Osteocyte (in vitro differentiated cells): ENCODE measurements at regions not wholly inside any gene's neighbourhood (a gene's known extent, or its start where the extent isn't known, plus 50 kb on each side); places are given as distances from the start of the nearest gene placed in this dataset.

Experiments used
- DNase-seq: peaks from one replicate; pipeline ENCODE4 v3.0.0; 2021; ENCODE audit warnings: mixed read lengths; ENCODE audit not compliant: unreplicated experiment; ENCODE audit errors: extremely low spot score
- H3K27ac Mint-ChIP-seq: one replicate; pipeline ENCODE4 v1.8.0; 2021; ENCODE audit warnings: mild to moderate bottlenecking, mixed read lengths; ENCODE audit not compliant: unreplicated experiment
- H3K27me3 Mint-ChIP-seq: one replicate; pipeline ENCODE4 v1.8.0; 2021; ENCODE audit warnings: mixed read lengths; ENCODE audit not compliant: unreplicated experiment
- H3K36me3 Mint-ChIP-seq: one replicate; pipeline ENCODE4 v1.8.0; 2021; ENCODE audit warnings: mixed read lengths; ENCODE audit not compliant: unreplicated experiment
- H3K4me1 Mint-ChIP-seq: one replicate; pipeline ENCODE4 v1.8.0; 2021; ENCODE audit warnings: mixed read lengths; ENCODE audit not compliant: unreplicated experiment
- H3K4me3 Mint-ChIP-seq: one replicate; pipeline ENCODE4 v1.8.0; 2021; ENCODE audit warnings: mild to moderate bottlenecking, moderate library complexity, mixed read lengths; ENCODE audit not compliant: unreplicated experiment
- H3K9me3 Mint-ChIP-seq: one replicate; pipeline ENCODE4 v1.8.0; 2021; ENCODE audit warnings: mixed read lengths; ENCODE audit not compliant: unreplicated experiment
- TF ChIP-seq, protein P1 (sequence below): fragments of 200-600 bp; sonication (generic); IDR thresholded peaks from 2 replicates; pipeline ENCODE4 v1.5.0; 2021; ENCODE audit warnings: antibody characterized with exemption, mild to moderate bottlenecking, moderate library complexity

DNA sequence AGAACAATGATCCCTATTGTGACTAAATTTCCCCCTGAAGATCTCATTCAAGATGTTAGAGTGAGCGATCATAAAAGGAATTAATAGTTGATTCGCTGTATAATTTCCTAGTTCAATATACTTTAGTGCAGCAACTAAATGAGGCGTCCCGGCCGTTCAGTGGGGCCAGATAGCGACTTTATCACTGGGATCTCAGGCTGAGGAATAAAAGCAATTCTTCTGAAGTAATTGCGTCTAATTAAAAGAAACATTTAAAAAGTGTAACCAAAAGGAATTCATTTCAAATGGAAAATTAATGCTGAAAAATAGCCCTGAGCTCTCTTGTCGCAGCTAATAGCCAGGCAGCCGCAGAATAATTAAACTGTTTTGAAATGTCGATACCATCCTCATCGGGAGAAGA lies 82.2 kb upstream of the TOP1 start:
- Mint-ChIP-seq H3K4me3 (no peak overlapping the region), H3K27ac (no peak overlapping the region), H3K27me3 (peaks cover 41% of the 10 kb centered on the region), H3K9me3 (no peaks in the 10 kb centered on the region), H3K4me1 (no peaks in the 10 kb centered on the region), H3K36me3 (no peaks in the 10 kb centered on the region)
- TF ChIP-seq, protein P1, sequence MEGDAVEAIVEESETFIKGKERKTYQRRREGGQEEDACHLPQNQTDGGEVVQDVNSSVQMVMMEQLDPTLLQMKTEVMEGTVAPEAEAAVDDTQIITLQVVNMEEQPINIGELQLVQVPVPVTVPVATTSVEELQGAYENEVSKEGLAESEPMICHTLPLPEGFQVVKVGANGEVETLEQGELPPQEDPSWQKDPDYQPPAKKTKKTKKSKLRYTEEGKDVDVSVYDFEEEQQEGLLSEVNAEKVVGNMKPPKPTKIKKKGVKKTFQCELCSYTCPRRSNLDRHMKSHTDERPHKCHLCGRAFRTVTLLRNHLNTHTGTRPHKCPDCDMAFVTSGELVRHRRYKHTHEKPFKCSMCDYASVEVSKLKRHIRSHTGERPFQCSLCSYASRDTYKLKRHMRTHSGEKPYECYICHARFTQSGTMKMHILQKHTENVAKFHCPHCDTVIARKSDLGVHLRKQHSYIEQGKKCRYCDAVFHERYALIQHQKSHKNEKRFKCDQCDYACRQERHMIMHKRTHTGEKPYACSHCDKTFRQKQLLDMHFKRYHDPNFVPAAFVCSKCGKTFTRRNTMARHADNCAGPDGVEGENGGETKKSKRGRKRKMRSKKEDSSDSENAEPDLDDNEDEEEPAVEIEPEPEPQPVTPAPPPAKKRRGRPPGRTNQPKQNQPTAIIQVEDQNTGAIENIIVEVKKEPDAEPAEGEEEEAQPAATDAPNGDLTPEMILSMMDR: no peak
- DNase-seq: no peak

DNA sequence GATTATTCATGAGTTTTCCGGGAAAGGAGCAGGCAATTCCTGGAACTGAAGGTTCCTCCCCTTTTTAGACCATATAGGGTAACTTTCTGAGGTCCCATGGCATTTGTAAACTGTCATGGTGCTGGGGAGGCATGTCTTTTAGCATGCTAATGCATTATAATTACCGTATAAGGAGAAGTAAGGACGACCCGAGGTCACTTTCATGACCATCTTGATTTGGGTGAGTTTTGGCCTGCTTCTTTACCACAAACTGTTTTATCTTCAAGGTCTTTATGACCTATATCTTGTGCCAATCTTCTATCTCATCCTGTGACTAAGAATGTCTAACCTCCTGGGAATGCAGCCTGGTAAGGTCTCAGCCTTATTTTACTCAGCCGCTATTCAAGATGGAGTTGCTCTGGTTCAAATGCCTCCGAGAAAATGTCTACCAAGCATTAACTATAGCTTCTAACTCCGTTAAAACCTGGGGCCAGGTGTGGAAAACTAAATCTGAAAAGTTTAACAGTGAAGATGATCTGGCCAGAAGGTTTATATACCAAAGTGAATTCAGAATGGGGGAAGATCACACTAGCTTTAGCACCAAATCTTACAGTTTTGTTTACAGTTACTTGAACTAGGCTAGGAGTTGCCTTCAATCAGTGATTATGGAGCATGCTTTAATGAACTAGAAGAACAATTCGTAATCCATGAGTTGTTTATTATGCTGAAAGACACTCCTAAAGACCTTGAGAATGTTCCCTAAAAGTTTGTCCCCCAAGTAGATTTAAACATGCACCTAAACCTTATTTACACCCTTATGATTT lies 80.0 kb upstream of the TOP1 start:
- no peak overlapping the region for H3K27ac Mint-ChIP-seq
- no peaks in the 10 kb centered on the region for H3K36me3 Mint-ChIP-seq
- TF ChIP-seq, protein P1: no peak
- peaks cover 53% of the 10 kb centered on the region for H3K27me3 Mint-ChIP-seq
- H3K9me3 Mint-ChIP-seq: no peaks in the 10 kb centered on the region
- H3K4me3 Mint-ChIP-seq: no peak overlapping the region
- no peak for DNase-seq
- no peaks in the 10 kb centered on the region for H3K4me1 Mint-ChIP-seq

DNA sequence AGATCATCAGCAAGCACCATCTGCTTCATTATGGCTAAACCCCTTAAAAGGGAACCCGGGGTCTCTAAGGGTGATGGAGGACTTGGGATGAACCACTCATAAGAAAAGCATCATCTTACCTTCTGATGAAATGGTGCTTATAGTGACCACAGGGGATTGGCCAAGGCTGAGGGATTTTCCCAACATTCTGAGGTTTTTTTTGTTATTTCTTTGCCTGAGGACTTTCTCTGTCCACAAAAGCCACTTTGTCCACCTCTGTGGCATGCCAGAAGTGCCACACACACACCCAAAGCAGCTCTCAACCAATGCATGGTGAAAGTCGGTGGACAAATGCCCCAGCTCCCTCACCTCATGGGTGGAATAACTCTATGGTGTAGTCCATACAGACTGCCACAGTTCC lies 79.3 kb upstream of the TOP1 start:
- H3K27ac Mint-ChIP-seq: no peak overlapping the region
- no peak overlapping the region for H3K4me3 Mint-ChIP-seq
- peaks cover 54% of the 10 kb centered on the region for H3K27me3 Mint-ChIP-seq
- H3K36me3 Mint-ChIP-seq: no peaks in the 10 kb centered on the region
- TF ChIP-seq, protein P1: no peak
- no peak for DNase-seq
- no peaks in the 10 kb centered on the region for H3K4me1 Mint-ChIP-seq
- H3K9me3 Mint-ChIP-seq: peaks cover 3% of the 10 kb centered on the region

DNA sequence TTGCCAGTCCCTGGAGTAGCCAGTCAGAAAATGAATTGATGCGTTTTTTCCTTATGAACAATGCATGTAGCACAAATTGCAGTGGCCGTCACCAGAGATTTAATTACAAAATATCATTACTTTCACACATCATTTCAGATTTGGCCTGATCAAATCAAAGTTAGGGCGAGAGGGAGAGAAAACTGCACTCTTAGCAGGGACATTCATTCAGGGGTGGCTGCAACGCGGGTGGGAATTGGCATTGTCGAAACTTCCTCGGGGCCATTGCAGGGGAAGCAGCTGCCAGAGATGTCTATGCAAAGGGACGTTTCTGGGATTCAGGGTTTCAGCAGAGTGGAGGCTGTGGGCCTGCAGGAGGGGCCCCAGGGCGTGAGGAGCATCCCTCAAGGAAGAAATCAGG lies 76.5 kb upstream of the TOP1 start:
- peak; percentile 23 for DNase-seq
- H3K27ac Mint-ChIP-seq: no peak overlapping the region
- H3K27me3 Mint-ChIP-seq: peaks cover 42% of the 10 kb centered on the region
- TF ChIP-seq, protein P1: no peak
- peaks cover 3% of the 10 kb centered on the region for H3K9me3 Mint-ChIP-seq
- no peaks in the 10 kb centered on the region for H3K36me3 Mint-ChIP-seq
- no peaks in the 10 kb centered on the region for H3K4me1 Mint-ChIP-seq
- no peak overlapping the region for H3K4me3 Mint-ChIP-seq

DNA sequence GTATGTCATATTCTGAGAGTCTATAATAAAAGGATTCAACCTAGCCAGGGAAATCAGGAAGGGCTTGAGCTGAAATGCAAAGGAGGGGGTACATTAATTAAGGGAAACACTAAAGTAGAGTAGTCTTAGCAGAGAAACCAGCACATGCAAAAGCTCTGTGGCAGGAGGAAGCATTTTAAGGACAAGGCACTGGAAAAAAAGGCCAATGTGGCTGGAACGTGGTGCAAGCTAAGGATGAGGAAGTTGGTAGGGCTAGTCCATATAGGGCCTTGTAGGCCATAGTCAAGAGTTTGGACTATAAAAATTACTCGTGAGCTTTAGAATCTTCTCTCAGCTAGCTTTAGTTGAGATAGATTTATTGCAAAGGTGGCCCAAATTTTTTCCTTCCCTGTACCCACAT lies 75.2 kb upstream of the TOP1 start:
- Mint-ChIP-seq H3K36me3 (no peaks in the 10 kb centered on the region), H3K4me3 (no peak overlapping the region), H3K27ac (no peak overlapping the region), H3K9me3 (peaks cover 3% of the 10 kb centered on the region), H3K27me3 (peaks cover 41% of the 10 kb centered on the region), H3K4me1 (no peaks in the 10 kb centered on the region)
- TF ChIP-seq, protein P1: no peak
- no peak for DNase-seq
